ENCODE measurements at regions not wholly inside any gene's neighbourhood (a gene's known extent, or its start where the extent isn't known, plus 50 kb on each side); places are given as distances from the start of the nearest gene placed in this dataset.

DNA sequence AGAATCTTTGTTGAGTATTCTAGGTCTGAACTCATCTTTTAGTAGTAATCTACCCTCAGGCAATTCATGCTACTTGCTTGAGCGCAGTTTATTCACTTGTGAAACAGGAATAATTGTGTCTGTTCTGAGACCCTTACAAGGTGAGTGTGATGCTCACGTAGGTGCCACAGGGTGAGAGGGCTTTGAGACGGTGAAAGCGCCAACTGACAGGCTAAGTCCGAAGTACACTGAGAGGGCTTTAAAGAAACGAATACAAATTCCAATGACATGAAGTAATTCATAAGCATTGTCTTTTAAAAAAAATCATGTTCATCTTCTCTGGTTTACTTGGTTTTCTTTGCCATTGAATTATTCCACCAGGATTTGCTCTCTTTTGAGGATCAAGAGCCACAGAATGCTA lies 393.7 kb upstream of the RGMA start:
- no peak for DNase-seq (ENCODE audit: low read depth)

DNA sequence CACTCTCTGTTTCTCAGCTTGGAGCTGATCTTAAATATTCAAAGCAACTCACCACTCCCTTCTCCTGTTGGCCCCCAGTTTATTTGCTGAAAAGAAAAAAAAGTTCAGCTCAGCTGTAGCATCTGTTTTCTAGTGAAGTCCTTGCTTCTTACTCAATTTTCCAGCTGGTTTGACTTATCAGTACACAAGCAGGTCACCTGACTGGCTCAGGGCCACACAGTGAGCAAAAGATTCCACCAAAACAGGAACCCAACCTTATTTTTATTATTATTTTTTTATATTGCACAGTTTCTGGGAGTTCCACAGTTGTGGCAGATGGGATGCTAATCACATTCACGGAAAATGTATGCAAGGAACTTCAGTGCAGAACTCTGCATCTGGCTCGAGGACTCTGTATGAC lies 390.7 kb upstream of the RGMA start:
- no peak for DNase-seq (ENCODE audit: low read depth)

GRCh38 chr15:93478947-93479346 lies 389.9 kb upstream of the RGMA start:
- no peak for DNase-seq (ENCODE audit: low read depth)

- DNase-seq (ENCODE audit: low read depth) = no peak
These were observed 388.7 kb upstream of the RGMA start for GRCh38 chr15:93477721-93478120.

DNA sequence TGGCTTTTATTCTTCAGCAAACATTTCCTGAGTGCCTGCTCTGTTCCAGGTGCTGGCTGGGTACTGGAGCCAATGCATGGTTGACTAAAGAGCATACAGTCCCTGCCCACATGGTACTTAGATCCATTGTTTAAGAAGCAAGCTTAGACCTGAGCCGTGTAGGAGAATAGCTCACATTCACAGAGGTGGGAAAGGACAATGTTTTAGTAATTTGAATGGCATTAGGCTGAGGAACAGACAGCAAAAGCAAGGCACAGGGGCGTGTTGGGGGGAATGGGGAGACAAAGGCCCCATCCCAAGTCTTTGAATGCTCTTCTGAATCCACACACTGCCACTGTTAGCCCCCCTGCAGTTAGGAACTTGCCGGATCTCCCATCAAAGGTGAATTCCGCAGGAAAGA lies 388.2 kb upstream of the RGMA start:
- no peak for DNase-seq (ENCODE audit: low read depth)

DNA sequence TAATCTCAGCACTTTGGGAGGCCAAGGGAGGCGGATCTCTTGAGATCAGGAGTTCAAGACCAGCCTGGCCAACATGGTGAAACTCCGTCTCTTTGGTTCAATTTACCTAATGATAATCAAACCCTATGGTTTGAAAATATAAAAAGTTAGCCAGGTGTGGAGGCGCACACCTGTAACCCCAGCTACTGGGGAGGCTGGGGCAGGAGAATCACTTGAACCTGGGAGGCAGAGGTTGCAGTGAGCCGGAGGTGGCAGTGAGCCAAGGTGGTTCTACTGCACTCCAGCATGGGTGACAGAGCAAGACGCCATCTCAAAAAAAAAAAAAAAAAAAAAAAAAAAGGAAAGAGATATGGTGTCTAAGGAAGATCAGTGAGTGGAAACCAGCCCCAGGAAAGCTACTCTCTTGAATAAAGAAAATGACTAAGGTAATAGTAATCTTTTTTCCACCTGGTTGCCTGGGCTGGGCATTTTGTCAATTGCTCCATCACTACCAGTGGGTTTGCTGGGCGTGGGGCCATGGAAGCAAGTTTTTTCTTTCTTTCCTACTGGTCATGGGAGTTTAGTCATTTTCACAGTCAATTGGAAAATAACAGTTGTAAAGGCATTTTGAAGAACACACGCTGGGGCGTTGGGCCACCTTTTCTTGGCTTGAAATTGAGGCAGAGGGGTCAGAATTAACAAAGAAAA lies 387.6 kb upstream of the RGMA start:
- DNase-seq (ENCODE audit: low read depth) = no peak

- no peak for DNase-seq (ENCODE audit: low read depth)
These were observed 385.7 kb upstream of the RGMA start for GRCh38 chr15:93474728-93475127.

DNA sequence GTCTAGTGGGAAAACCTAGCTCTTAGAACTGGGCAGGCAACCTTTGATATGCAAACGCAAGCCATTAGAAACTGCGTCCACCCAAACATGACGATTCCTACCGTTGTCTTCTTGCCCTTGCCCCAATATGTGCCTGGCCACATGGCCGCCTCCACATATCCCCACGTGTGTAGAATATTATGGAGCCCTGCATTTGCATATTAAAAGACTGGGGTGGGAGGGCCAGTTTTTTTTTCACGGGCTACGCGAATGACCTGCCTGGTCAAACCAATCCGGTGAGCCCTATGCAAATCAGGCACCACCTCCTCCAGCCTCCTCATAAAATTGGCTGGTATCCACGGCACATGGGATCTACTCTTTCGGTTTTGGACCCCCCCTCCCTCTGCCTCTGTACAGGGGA lies 381.0 kb upstream of the RGMA start:
- no peak for DNase-seq (ENCODE audit: low read depth)

DNA sequence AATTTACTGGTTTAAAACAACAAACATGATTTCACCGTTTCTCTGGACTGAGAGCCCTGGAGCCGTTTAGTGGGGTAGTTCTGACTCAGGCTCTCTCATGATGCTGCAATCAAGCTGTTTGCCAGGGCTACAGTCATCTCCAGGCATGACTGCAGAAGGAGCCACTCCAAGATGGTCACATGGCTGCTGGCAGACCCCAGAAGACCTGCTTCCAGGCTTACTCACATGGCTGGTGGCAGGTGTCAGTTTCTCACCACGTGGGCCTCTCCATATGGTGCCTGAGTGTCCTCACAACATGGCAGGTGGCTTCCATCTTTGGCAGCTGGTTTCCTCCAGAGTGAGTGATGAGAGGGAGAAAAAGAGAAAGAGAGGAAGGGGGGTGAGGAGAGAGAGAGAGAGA lies 378.3 kb upstream of the RGMA start:
- DNase-seq (ENCODE audit: low read depth) = no peak

DNA sequence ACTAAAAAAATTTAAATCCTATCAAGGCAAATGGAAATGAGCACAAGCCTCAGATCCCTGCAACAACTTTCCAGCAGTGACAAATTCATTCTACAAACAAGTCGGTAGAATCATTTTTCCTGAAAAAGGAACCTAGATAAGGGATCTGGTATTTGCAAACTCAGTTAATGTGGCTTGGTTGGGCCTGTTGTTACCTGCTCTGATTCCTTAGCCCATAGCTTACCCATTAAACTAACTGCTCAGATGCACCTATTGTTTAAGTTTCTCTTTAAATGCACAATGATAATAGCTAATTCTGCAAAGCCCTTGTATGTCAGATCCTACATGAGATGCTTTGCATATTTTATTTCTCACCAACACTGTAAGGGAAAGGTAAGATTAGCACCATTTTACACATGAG lies 377.4 kb upstream of the RGMA start:
- DNase-seq (ENCODE audit: low read depth) = no peak

DNA sequence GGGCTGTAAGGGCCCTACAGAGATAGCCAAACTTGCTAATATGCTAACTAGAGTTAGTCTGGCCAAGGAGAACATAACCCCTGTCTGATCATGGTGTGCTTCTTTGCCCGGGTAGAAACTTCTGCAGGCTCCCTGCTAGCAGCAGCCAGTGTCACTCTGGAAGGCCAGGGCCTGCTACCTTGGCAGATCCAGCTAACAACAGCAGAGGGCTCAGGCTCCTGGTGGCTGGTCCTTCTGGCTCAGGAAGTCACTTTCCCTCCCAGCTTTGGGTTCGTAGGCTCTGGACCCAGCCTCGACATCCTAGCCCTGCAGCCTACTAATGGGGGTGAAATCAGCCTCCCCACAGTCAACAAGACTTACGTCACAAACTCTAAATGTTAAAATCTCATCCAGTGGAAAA lies 373.7 kb upstream of the RGMA start:
- DNase-seq (ENCODE audit: low read depth) = no peak

- no peak for DNase-seq (ENCODE audit: low read depth)
These were observed 371.7 kb upstream of the RGMA start for GRCh38 chr15:93460717-93461116.

DNA sequence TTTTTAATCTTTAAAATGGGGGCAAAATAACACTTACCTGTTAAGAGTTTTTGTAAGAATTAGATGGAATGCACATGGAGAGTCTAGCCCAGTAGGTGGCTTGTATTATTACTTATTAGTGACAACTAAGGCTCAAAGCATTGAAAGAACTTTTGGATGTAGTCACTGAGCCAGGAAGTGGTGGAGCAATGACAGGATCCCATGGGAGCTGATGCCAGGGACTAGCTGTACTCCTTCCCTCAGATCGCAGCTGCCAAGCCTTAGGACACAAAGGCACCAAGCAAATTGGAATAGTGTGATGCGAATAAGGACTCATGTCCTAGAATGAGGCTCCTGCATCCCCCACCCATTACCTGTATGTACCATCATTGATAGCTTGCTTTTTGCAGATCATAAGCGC lies 370.4 kb upstream of the RGMA start:
- DNase-seq (ENCODE audit: low read depth) = no peak

DNA sequence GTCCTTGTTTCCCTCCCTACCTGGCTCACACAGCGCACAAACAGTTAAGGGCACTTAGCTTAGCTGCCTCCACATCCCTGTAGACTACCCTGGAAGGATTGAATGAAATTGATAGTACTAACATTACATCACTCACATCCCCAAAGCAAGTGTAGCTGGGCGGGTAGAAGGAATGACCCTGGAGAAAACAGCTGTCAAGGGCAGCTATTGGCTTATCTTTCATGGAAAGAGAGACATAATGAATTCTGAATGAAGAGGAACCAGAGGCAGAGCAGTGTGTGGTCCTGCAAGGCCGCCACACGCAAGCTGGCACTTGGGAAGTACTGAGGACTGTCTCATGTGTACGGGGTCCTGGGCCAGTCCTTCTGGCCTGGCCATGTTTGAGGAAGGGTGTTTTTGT lies 369.6 kb upstream of the RGMA start:
- DNase-seq (ENCODE audit: low read depth) = no peak

DNA sequence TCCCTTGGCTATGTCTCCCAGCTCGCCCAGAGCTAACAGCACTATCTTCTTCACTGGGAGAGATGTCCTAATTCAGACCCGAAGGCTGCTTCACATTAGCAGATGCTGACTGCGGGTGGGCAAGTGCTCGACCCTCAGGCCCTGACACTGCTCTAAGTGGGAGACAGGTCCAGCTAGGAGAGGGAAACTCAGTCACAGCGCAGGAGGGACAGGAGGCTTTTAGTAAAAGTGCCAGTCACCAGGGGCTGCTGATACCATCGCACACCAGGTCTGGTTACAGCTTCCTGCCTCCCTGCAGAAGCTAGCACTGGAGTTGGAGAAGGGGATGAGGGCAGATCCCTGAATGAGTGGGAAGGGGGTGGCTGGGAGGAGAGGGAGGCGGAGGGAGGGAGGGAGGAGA lies 365.8 kb upstream of the RGMA start:
- no peak for DNase-seq (ENCODE audit: low read depth)

DNA sequence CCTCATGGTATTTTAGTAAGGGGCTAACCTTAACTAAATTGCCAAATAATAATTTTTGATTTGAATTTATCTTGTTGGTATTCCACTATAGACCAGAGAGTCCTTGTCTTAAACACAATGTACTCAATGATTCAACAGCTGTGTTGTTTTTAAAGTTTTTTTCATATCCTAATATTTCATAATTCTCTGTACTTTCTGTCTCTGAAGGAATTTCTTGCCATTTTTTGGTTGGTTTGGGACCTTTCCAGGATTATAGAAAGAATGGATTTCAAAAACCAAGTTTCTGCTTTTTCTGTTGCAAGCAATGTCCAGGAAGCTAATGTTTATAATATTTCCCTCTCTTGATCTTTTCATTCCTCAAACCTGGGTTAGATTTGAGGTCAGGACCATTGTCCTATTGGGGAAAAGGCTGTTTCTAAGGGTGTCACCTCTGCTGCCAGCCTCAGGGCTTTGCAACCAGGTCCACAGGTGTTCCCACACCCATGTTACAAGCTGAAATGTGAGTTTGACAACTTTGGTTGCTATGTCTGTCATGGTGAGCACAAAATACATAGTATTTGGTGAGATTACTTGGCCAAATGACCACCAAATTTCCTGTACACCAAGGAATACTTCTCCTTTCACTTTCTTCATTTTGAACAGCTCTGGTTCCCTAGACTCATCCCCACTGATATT lies 363.7 kb upstream of the RGMA start:
- DNase-seq (ENCODE audit: low read depth) = no peak

DNA sequence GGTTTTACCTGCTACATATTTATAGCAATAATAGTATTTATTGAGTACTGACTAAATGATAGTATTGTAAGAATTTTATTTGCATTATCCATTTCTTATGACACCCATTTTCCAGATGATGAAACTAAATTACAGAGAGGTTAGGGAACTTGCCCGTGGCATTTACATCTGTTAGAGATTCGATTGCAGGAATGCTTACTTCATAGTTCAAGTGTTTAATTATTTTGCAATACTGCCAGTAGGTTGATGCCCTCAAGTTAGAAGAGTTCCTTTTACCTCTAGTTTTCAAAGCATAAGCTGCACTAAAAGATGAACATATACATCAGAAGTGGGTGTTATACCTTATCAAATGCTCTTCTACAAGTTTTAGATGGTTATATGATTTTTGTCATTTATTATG lies 362.8 kb upstream of the RGMA start:
- DNase-seq (ENCODE audit: low read depth) = no peak

GRCh38 chr15:93451265-93451664 lies 362.3 kb upstream of the RGMA start:
- DNase-seq (ENCODE audit: low read depth) = no peak

GRCh38 chr15:93449798-93450197 lies 360.8 kb upstream of the RGMA start:
- DNase-seq (ENCODE audit: low read depth) = no peak

DNA sequence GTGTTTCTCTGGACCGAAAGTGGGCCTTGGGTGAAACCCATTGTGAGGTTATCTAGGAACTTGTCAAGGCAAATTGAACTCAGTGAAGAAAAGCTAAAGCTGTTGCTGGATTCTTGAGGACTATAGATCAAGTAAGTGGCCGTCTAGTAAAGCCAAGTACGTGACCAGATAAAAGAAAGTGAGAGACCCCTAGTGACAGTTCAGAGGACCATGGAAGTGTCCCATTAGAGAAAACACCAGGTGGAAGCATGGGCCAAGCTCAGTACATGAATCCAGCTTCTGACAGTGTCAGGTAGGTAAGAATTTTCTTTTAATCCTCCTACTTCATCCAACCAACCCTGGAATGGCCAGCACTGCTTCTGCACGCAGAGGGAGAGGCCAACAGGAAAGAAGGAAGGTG lies 349.3 kb upstream of the RGMA start:
- DNase-seq (ENCODE audit: low read depth) = no peak

- DNase-seq (ENCODE audit: low read depth) = no peak
These were observed 343.5 kb upstream of the RGMA start for GRCh38 chr15:93432474-93432873.

- DNase-seq (ENCODE audit: low read depth) = no peak
These were observed 339.9 kb upstream of the RGMA start for GRCh38 chr15:93428807-93429351.

GRCh38 chr15:93428150-93428549 lies 339.1 kb upstream of the RGMA start:
- DNase-seq (ENCODE audit: low read depth) = no peak

DNA sequence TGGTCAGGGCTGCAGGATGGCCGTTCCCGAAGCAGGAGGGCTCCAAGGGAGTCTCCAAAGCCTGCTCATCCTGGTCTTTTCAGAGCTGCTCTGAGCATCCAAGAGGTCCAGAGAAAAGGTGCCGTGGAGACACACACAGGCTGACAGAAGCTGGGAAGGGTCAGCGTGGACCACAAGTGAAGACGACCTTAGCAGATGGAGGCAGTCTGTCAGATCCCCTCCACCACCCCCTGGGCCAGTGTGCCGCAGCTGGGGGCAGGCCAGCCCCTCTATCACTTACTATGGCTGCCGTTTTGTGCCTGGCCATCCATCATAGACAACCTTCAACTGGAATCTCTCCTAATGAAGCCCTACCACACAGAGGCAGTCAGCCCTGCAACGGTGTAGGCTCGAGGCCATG lies 335.1 kb upstream of the RGMA start:
- DNase-seq (ENCODE audit: low read depth) = no peak

Measured in EH (cell line).